ENCODE measurements at regions not wholly inside any gene's neighbourhood (a gene's known extent, or its start where the extent isn't known, plus 50 kb on each side); places are given as distances from the start of the nearest gene placed in this dataset.

DNA sequence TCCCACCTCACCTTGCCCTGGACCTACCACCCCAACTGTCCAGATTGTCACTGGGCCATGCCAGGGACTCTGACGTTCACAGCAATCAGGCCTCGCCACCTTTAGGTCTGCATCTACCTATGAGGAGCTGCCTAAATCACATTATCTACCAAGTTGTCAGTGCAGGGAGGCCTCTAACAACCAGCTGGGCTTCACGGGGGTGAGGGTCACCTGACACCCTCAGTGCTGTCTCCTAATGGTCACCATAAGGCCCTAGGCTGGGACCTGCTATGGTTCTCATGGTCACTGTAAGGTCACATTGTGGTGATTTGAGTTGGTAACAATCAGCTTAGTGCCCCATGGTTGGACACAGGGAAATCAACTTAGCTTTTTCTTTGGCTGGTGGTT, 119.2 kb upstream of the CXCL14 start:
- peaks cover 36% of the 10 kb centered on the region for H3K27me3 Mint-ChIP-seq (ENCODE audit: unreplicated experiment)
- CTCF ChIA-PET: no interaction called here
- no peaks in the 10 kb centered on the region for H3K4me1 Mint-ChIP-seq (ENCODE audit: low read depth, unreplicated experiment)
- no peak overlapping the region for H3K27ac Mint-ChIP-seq (ENCODE audit: unreplicated experiment)
- H3K4me3 Mint-ChIP-seq (ENCODE audit: low read depth, unreplicated experiment): no peak overlapping the region
- no peaks in the 10 kb centered on the region for H3K9me3 Mint-ChIP-seq (ENCODE audit: low read depth, unreplicated experiment)
- no TSS peak for BruUV-seq (replicated peaks)
- TF ChIP-seq, protein P1, sequence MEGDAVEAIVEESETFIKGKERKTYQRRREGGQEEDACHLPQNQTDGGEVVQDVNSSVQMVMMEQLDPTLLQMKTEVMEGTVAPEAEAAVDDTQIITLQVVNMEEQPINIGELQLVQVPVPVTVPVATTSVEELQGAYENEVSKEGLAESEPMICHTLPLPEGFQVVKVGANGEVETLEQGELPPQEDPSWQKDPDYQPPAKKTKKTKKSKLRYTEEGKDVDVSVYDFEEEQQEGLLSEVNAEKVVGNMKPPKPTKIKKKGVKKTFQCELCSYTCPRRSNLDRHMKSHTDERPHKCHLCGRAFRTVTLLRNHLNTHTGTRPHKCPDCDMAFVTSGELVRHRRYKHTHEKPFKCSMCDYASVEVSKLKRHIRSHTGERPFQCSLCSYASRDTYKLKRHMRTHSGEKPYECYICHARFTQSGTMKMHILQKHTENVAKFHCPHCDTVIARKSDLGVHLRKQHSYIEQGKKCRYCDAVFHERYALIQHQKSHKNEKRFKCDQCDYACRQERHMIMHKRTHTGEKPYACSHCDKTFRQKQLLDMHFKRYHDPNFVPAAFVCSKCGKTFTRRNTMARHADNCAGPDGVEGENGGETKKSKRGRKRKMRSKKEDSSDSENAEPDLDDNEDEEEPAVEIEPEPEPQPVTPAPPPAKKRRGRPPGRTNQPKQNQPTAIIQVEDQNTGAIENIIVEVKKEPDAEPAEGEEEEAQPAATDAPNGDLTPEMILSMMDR (IDR thresholded peaks at IDR 0.05; ENCODE audit: unreplicated experiment): no peak
- no peaks in the 10 kb centered on the region for H3K36me3 Mint-ChIP-seq (ENCODE audit: insufficient read depth, unreplicated experiment)
- no peak for DNase-seq
- intact Hi-C loops (cut with micrococcal nuclease; ENCODE audit: unreplicated experiment): no loop called here

DNA sequence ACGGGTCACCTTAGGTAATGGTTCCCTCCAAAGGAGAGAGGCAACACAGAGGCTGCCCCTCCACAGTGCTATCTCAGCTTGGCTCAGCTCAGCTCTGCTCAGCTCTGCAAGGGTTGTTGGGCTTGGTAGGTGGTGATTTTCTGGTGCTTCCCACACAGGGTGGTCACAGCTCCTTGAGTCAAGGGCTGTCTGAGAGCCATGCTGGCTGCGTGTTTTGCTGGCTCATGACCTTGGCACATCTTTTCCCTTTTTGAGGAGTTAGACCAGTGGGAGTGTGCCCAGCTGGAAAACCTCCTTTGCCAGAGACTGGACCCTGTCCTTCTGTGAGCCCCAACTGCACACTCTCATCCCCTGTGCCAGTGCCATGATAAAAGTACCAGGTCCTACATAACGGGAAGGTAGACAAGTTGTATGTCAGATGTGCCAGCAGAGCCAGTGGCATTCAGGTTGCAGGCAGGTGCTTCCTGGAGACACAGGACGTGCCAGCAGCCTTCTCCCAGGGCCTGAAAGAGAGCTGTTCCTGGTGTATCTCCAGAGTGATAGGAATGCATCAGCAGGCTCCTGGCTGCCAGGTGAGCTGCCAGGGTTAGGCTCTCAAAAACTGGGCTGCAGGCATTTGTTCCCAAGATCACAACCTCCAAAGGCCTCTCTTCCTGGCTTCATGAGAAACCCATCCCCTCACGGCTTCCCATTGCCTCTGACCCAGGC, 118.6 kb upstream of the CXCL14 start:
- peaks cover 36% of the 10 kb centered on the region for H3K27me3 Mint-ChIP-seq (ENCODE audit: unreplicated experiment)
- TF ChIP-seq, protein P1 (IDR thresholded peaks at IDR 0.05; ENCODE audit: unreplicated experiment): no peak
- intact Hi-C loops (cut with micrococcal nuclease; ENCODE audit: unreplicated experiment): no loop called here
- DNase-seq: no peak
- no peaks in the 10 kb centered on the region for H3K36me3 Mint-ChIP-seq (ENCODE audit: insufficient read depth, unreplicated experiment)
- CTCF ChIA-PET: no interaction called here
- H3K4me3 Mint-ChIP-seq (ENCODE audit: low read depth, unreplicated experiment): no peak overlapping the region
- H3K4me1 Mint-ChIP-seq (ENCODE audit: low read depth, unreplicated experiment): no peaks in the 10 kb centered on the region
- no peaks in the 10 kb centered on the region for H3K9me3 Mint-ChIP-seq (ENCODE audit: low read depth, unreplicated experiment)
- no TSS peak for BruUV-seq (replicated peaks)
- no peak overlapping the region for H3K27ac Mint-ChIP-seq (ENCODE audit: unreplicated experiment)

- no peak overlapping the region for H3K4me3 Mint-ChIP-seq (ENCODE audit: low read depth, unreplicated experiment)
- TF ChIP-seq, protein P1 (IDR thresholded peaks at IDR 0.05; ENCODE audit: unreplicated experiment): no peak
- peaks cover 45% of the 10 kb centered on the region for H3K27me3 Mint-ChIP-seq (ENCODE audit: unreplicated experiment)
- no peaks in the 10 kb centered on the region for H3K4me1 Mint-ChIP-seq (ENCODE audit: low read depth, unreplicated experiment)
- no peaks in the 10 kb centered on the region for H3K36me3 Mint-ChIP-seq (ENCODE audit: insufficient read depth, unreplicated experiment)
- intact Hi-C loops (cut with micrococcal nuclease; ENCODE audit: unreplicated experiment): no loop called here
- no peak overlapping the region for H3K27ac Mint-ChIP-seq (ENCODE audit: unreplicated experiment)
- no peak for DNase-seq
- no peaks in the 10 kb centered on the region for H3K9me3 Mint-ChIP-seq (ENCODE audit: low read depth, unreplicated experiment)
- CTCF ChIA-PET: no interaction called here
- no TSS peak for BruUV-seq (replicated peaks)
These were observed 117.5 kb upstream of the CXCL14 start for GRCh38 chr5:135696317-135696716.

GRCh38 chr5:135695656-135696313, 117.0 kb upstream of the CXCL14 start:
- Mint-ChIP-seq H3K9me3 (ENCODE audit: low read depth, unreplicated experiment) (no peaks in the 10 kb centered on the region), H3K27ac (ENCODE audit: unreplicated experiment) (no peak overlapping the region), H3K27me3 (ENCODE audit: unreplicated experiment) (peaks cover 50% of the 10 kb centered on the region), H3K36me3 (ENCODE audit: insufficient read depth, unreplicated experiment) (no peaks in the 10 kb centered on the region), H3K4me3 (ENCODE audit: low read depth, unreplicated experiment) (no peak overlapping the region), H3K4me1 (ENCODE audit: low read depth, unreplicated experiment) (no peaks in the 10 kb centered on the region)
- DNase-seq: no peak
- intact Hi-C loops (cut with micrococcal nuclease; ENCODE audit: unreplicated experiment): no loop called here
- BruUV-seq (replicated peaks): no TSS peak
- CTCF ChIA-PET: no interaction called here
- TF ChIP-seq, protein P1 (IDR thresholded peaks at IDR 0.05; ENCODE audit: unreplicated experiment): no peak

Data from Calu3 (cell line).